Subcutaneous abdominal adipose tissue (tissue), 5 donors: ENCODE measurements at regions not wholly inside any gene's neighbourhood (a gene's known extent, or its start where the extent isn't known, plus 50 kb on each side); places are given as distances from the start of the nearest gene placed in this dataset.

Experiments
- H3K27ac ChIP-seq: one replicate; pipeline ENCODE4 v1.7.0; 2013; ENCODE audit warnings: low read depth, mild to moderate bottlenecking, inconsistent platforms, low read length, moderate library complexity
- H3K27me3 ChIP-seq, 5 donors: one replicate each; pipeline ENCODE4 v1.7.0; 2013; ENCODE audit warnings: low read length in 5 of 5, inconsistent platforms in 1 of 5; ENCODE audit not compliant: control insufficient read depth in 5 of 5, insufficient read depth in 4 of 5
- H3K36me3 ChIP-seq, 5 donors: one replicate each; pipeline ENCODE4 v1.7.0; 2013; ENCODE audit warnings: low read length in 5 of 5; ENCODE audit not compliant: control insufficient read depth in 5 of 5, insufficient read depth in 5 of 5
- H3K4me1 ChIP-seq, 5 donors: one replicate each; pipeline ENCODE4 v1.7.0; 2013; ENCODE audit warnings: low read length in 5 of 5, mild to moderate bottlenecking in 3 of 5, moderate library complexity in 1 of 5; ENCODE audit not compliant: control insufficient read depth in 5 of 5, insufficient read depth in 5 of 5
- H3K4me3 ChIP-seq, 5 donors: one replicate each; pipeline ENCODE4 v1.7.0; 2013; ENCODE audit warnings: low read length in 5 of 5, low read depth in 1 of 5
- H3K9ac ChIP-seq, 5 donors: one replicate each; pipeline ENCODE4 v1.7.0; 2013; ENCODE audit warnings: low read length in 5 of 5, mild to moderate bottlenecking in 4 of 5, moderate library complexity in 3 of 5
- H3K9me3 ChIP-seq, 5 donors: one replicate each; pipeline ENCODE4 v1.7.0; 2013; ENCODE audit warnings: low read length in 5 of 5; ENCODE audit not compliant: control insufficient read depth in 5 of 5
- donor health status: healthy.
- donor health status: healthy.
- donor health status: healthy.
- donor health status: healthy.
- donor health status: healthy.

DNA sequence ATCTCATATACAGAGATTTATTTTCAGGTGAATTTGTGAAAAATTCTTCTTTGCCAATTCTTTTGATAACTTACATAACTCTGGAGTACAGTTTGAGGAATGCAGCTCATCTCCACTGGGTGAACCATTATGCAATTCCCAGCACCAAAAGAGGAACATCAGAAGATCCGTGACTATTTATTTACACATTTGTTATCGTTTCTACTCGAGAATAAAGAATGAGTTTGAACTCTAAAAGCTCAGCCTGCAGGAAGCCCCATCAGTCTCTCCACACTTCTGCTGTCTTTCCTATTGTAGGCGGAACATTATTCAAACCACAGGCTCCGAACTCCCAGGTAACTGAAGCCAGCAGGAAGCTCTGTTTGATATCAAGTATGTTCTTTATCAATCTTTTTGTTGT, 95.9 kb upstream of the IFNGR1 start:
- Histone ChIP-seq H3K4me1 (peaks cover 4 to 19% (median 14%) of the 10 kb centered on the region in 5 donors), H3K9me3 (no peaks in the 10 kb centered on the region), H3K4me3 (no peak overlapping the region), H3K27ac (no peak overlapping the region), H3K27me3 (no peaks in the 10 kb centered on the region), H3K36me3 (no peaks in the 10 kb centered on the region), H3K9ac (no peak overlapping the region)

- Histone ChIP-seq H3K4me1 (peaks cover 4 to 25% (median 22%) of the 10 kb centered on the region in 5 donors), H3K36me3 (no peaks in the 10 kb centered on the region), H3K9me3 (no peaks in the 10 kb centered on the region), H3K27ac (no peak overlapping the region), H3K9ac (no peak overlapping the region), H3K27me3 (no peaks in the 10 kb centered on the region), H3K4me3 (peak overlapping the region in 4 of 5 donors; percentile 8 to 48 (median 46))
Observed at GRCh38 chr6:137313928-137314855, 95.0 kb upstream of the IFNGR1 start.

DNA sequence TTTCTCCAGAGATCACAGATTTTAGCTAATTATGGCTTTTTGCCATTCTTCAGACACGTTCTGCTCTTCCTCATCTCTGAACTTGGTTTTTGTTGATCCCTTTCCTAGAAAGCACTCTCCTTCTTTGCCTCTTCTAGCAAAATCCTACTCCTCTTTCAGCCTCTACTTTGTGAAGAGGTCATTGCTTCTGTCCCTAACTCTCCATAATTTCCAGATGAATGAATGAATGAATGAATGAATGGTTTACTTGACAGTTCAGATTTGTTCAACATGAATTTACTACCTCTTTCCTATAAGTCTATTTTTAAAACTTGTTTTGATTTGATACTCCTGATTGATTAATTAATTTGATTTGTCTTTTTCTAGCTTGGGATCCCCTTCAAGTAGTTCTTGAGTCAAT, 94.0 kb upstream of the IFNGR1 start:
- H3K27me3 ChIP-seq: no peaks in the 10 kb centered on the region

GRCh38 chr6:137311940-137312339, 92.8 kb upstream of the IFNGR1 start:
- Histone ChIP-seq H3K4me3 (no peak overlapping the region), H3K36me3 (no peaks in the 10 kb centered on the region), H3K27ac (no peak overlapping the region), H3K9me3 (no peaks in the 10 kb centered on the region), H3K9ac (no peak overlapping the region), H3K27me3 (no peaks in the 10 kb centered on the region), H3K4me1 (peaks cover 4 to 33% (median 26%) of the 10 kb centered on the region in 5 donors)

More for the DNA sequence above, 94.0 kb upstream of the IFNGR1 start:
- peaks cover 4 to 30% (median 26%) of the 10 kb centered on the region in 5 donors for H3K4me1 ChIP-seq
- no peaks in the 10 kb centered on the region for H3K36me3 ChIP-seq
- H3K4me3 ChIP-seq: no peak overlapping the region
- H3K27ac ChIP-seq: no peak overlapping the region
- no peak overlapping the region for H3K9ac ChIP-seq
- no peaks in the 10 kb centered on the region for H3K9me3 ChIP-seq

DNA sequence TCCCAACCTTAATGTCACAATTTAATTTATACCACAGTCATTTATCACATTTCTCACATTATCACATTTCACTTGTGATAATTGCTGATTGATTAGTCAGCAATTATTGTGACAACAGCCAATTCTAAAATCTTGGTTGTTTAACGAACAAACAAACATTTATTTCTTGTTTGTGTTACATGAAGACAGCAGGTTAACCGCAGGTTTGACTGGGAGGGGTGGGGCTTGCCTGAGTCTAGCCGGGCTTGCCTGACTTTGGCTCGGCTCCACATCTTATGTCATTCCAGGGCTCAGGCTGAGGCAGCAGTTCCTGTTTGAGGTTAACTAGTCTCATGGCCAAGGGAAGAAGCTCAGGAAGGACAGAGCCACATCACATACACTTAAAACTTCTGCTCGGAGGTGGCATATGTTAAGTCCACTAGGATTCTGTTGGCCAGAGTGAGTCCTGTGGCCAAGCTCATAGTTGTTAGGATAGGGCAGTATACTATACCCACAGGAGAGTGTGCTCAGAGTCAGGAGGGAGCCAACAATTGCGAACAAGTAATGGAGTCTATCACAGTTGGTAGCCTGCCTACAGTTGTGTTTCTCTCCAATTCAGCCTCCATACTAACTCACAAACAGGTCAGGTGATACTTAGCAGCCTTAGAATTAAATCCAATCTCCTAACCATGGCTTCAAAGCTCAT, 90.0 kb upstream of the IFNGR1 start:
- H3K27ac ChIP-seq: no peak overlapping the region
- no peaks in the 10 kb centered on the region for H3K9me3 ChIP-seq
- no peak overlapping the region for H3K9ac ChIP-seq
- peaks cover 4 to 25% (median 18%) of the 10 kb centered on the region in 5 donors for H3K4me1 ChIP-seq
- H3K27me3 ChIP-seq: no peaks in the 10 kb centered on the region
- H3K4me3 ChIP-seq: peak overlapping the region in 1 of 5 donors; percentile 10
- no peaks in the 10 kb centered on the region for H3K36me3 ChIP-seq

DNA sequence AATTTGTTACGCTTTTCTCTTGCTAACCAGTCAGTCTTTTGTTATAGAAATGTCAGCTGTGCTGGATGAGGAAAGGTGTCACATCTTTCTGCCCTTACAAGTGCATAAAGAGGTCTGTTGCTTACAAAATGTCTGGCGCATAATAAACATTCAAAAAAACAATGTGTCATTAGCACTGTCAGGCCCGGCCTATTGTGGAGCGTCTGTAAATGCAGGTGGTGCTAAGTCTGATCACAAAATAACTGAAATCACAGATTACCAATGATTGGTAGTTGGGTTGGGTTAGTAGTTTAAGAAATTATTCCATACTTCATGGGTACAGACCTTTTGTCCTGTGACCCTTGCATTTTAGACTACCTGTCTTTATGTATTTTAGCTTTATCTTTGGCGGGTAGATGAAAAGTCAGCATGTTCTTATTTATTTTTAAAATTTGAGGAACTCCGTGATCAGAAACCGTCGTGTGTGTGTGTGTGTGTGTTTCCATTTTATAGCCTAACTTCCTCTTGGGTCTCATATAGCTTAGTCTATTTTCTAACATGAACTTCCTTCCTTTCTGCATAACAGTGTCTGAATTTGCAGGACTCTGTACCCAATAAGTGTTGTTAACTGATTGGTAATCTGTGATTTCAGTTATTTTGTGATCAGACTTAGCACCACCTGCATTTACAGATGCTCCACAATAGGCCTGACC, 88.1 kb upstream of the IFNGR1 start:
- H3K9ac ChIP-seq: no peak overlapping the region
- no peaks in the 10 kb centered on the region for H3K27me3 ChIP-seq
- H3K27ac ChIP-seq: no peak overlapping the region
- H3K4me1 ChIP-seq: peaks cover 0 to 19% (median 11%) of the 10 kb centered on the region in 5 donors
- H3K4me3 ChIP-seq: no peak overlapping the region
- no peaks in the 10 kb centered on the region for H3K9me3 ChIP-seq
- no peaks in the 10 kb centered on the region for H3K36me3 ChIP-seq

- Histone ChIP-seq H3K27ac (no peak overlapping the region), H3K27me3 (no peaks in the 10 kb centered on the region), H3K36me3 (no peaks in the 10 kb centered on the region), H3K9ac (no peak overlapping the region), H3K4me3 (no peak overlapping the region), H3K4me1 (peaks cover 0 to 19% (median 11%) of the 10 kb centered on the region in 5 donors), H3K9me3 (no peaks in the 10 kb centered on the region)
Observed at GRCh38 chr6:137305691-137306090, 86.5 kb upstream of the IFNGR1 start.

GRCh38 chr6:137304020-137304780, 85.0 kb upstream of the IFNGR1 start:
- Histone ChIP-seq H3K9ac (no peak overlapping the region), H3K4me3 (no peak overlapping the region), H3K27ac (no peak overlapping the region), H3K4me1 (peaks cover 0 to 14% (median 6%) of the 10 kb centered on the region in 5 donors), H3K36me3 (no peaks in the 10 kb centered on the region), H3K9me3 (no peaks in the 10 kb centered on the region), H3K27me3 (no peaks in the 10 kb centered on the region)

GRCh38 chr6:137303441-137303840, 84.3 kb upstream of the IFNGR1 start:
- peaks cover 0 to 14% (median 3%) of the 10 kb centered on the region in 5 donors for H3K4me1 ChIP-seq
- no peak overlapping the region for H3K4me3 ChIP-seq
- H3K36me3 ChIP-seq: no peaks in the 10 kb centered on the region
- H3K27me3 ChIP-seq: no peaks in the 10 kb centered on the region
- H3K9ac ChIP-seq: no peak overlapping the region
- H3K27ac ChIP-seq: no peak overlapping the region
- H3K9me3 ChIP-seq: no peaks in the 10 kb centered on the region
